Progenitor cell of endocrine pancreas (in vitro differentiated cells): ENCODE measurements at regions not wholly inside any gene's neighbourhood (a gene's known extent, or its start where the extent isn't known, plus 50 kb on each side); places are given as distances from the start of the nearest gene placed in this dataset.

Experiments
- DNase-seq: peaks from one replicate; pipeline ENCODE4 v3.0.0; 2021; ENCODE audit warnings: low spot score; ENCODE audit not compliant: unreplicated experiment
- H3K27ac Mint-ChIP-seq: 2 replicates; pipeline ENCODE4 v1.8.0; 2021; ENCODE audit warnings: mild to moderate bottlenecking, moderate library complexity, mixed read lengths
- H3K27me3 Mint-ChIP-seq: 2 replicates; pipeline ENCODE4 v1.8.0; 2021; ENCODE audit warnings: mixed read lengths
- H3K36me3 Mint-ChIP-seq: 2 replicates; pipeline ENCODE4 v1.8.0; 2022; ENCODE audit warnings: mixed read lengths; ENCODE audit not compliant: insufficient read depth
- H3K4me1 Mint-ChIP-seq: 2 replicates; pipeline ENCODE4 v1.8.0; 2021; ENCODE audit warnings: low read depth, mixed read lengths
- H3K4me3 Mint-ChIP-seq: 2 replicates; pipeline ENCODE4 v1.8.0; 2021; ENCODE audit warnings: low read depth, mild to moderate bottlenecking, moderate library complexity, mixed read lengths
- H3K9me3 Mint-ChIP-seq: 2 replicates; pipeline ENCODE4 v1.8.0; 2021; ENCODE audit warnings: low read depth, mixed read lengths
- TF ChIP-seq, protein P1 (sequence below): fragments of 200-600 bp; sonication (generic); IDR thresholded peaks from one replicate; pipeline ENCODE4 v1.5.0; 2021; ENCODE audit warnings: antibody characterized with exemption, mild to moderate bottlenecking; ENCODE audit not compliant: unreplicated experiment

- TF ChIP-seq, protein P1, sequence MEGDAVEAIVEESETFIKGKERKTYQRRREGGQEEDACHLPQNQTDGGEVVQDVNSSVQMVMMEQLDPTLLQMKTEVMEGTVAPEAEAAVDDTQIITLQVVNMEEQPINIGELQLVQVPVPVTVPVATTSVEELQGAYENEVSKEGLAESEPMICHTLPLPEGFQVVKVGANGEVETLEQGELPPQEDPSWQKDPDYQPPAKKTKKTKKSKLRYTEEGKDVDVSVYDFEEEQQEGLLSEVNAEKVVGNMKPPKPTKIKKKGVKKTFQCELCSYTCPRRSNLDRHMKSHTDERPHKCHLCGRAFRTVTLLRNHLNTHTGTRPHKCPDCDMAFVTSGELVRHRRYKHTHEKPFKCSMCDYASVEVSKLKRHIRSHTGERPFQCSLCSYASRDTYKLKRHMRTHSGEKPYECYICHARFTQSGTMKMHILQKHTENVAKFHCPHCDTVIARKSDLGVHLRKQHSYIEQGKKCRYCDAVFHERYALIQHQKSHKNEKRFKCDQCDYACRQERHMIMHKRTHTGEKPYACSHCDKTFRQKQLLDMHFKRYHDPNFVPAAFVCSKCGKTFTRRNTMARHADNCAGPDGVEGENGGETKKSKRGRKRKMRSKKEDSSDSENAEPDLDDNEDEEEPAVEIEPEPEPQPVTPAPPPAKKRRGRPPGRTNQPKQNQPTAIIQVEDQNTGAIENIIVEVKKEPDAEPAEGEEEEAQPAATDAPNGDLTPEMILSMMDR: no peak
- no peak overlapping the region for H3K4me3 Mint-ChIP-seq
- no peaks in the 10 kb centered on the region for H3K36me3 Mint-ChIP-seq
- no peak for DNase-seq
- H3K27me3 Mint-ChIP-seq: peaks cover 40% of the 10 kb centered on the region
- peaks cover 14% of the 10 kb centered on the region for H3K9me3 Mint-ChIP-seq
- no peaks in the 10 kb centered on the region for H3K4me1 Mint-ChIP-seq
- no peak overlapping the region for H3K27ac Mint-ChIP-seq
These were observed 107.5 kb upstream of the MVB12B start for GRCh38 chr9:126219166-126219565.

DNA sequence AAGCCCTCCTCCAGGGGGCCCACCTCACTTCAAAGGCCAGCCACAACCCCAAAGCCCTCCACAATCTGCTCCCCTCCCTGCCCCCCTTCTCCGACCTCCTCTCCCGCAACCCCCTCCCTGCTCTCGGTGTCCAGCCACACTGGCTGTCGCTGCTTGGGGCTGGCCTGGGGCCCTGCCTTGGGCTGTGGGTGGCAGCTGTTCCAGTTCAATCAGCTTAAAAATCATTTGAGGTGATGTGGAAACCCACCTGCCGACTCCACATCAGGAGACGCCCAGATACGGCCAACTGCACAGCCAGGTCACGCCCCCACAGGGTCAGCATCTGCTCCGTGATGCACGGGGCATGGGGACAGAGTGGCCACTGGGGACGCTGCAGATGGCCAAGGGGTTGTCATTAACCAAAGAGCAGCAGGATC lies 107.0 kb upstream of the MVB12B start:
- Mint-ChIP-seq H3K36me3 (no peaks in the 10 kb centered on the region), H3K4me3 (no peak overlapping the region), H3K27me3 (peaks cover 44% of the 10 kb centered on the region), H3K27ac (no peak overlapping the region), H3K9me3 (peaks cover 10% of the 10 kb centered on the region), H3K4me1 (no peaks in the 10 kb centered on the region)
- no peak for DNase-seq
- TF ChIP-seq, protein P1: no peak

DNA sequence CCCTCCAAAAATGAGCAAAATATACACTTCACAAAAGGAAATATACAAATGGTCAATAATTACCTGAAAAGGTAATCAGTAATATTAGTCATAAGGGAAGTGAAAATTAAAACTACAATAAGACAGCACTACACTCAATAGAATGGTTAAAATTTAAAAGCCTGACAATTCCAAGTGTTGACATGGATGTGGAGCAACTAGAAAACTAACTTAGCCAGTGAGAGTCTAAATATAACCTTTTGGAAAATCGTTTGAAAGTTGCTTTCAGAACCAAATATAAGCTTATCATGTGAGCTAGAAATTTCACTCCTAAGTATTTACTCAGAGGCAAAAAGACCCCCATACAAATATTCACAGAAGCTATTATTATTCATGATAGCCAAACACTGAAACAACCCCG lies 105.1 kb upstream of the MVB12B start:
- DNase-seq: no peak
- Mint-ChIP-seq H3K4me3 (no peak overlapping the region), H3K4me1 (no peaks in the 10 kb centered on the region), H3K27ac (no peak overlapping the region), H3K36me3 (no peaks in the 10 kb centered on the region), H3K9me3 (peaks cover 4% of the 10 kb centered on the region), H3K27me3 (peaks cover 38% of the 10 kb centered on the region)
- TF ChIP-seq, protein P1: no peak

DNA sequence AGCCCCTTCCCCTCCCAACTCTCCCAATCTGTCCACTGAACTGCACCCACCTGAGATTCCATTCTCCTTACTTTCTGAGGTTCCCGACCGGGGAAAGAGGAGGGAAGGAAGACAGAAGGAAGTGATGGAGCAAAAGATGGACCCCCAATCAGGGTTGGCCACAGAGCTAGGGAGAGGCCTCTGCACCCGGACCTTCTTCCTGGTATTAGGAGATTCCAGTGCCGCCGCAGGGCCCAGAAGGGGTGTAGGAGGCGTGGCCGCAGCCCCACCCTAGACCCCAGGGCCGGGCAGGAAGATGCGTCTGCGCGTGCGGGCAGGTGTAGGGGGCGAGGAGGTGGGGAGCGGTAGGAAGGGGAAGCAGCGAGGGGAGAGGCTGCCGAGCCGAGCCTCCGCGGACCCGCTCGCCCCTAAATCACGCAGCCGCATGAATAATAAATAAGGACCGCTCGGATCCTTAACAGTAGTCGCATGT lies 104.2 kb upstream of the MVB12B start:
- H3K9me3 Mint-ChIP-seq: peaks cover 4% of the 10 kb centered on the region
- TF ChIP-seq, protein P1: no peak
- H3K36me3 Mint-ChIP-seq: no peaks in the 10 kb centered on the region
- H3K4me3 Mint-ChIP-seq: no peak overlapping the region
- H3K27ac Mint-ChIP-seq: no peak overlapping the region
- peaks cover 47% of the 10 kb centered on the region for H3K27me3 Mint-ChIP-seq
- no peaks in the 10 kb centered on the region for H3K4me1 Mint-ChIP-seq
- DNase-seq: no peak

- Mint-ChIP-seq H3K27me3 (peaks cover 45% of the 10 kb centered on the region), H3K4me3 (no peak overlapping the region), H3K27ac (no peak overlapping the region), H3K36me3 (no peaks in the 10 kb centered on the region), H3K4me1 (no peaks in the 10 kb centered on the region), H3K9me3 (peaks cover 4% of the 10 kb centered on the region)
- DNase-seq: no peak
- TF ChIP-seq, protein P1: no peak
These were observed 103.7 kb upstream of the MVB12B start for GRCh38 chr9:126222835-126223431.
